Keratinocyte (primary cell): ENCODE measurements at regions not wholly inside any gene's neighbourhood (a gene's known extent, or its start where the extent isn't known, plus 50 kb on each side); places are given as distances from the start of the nearest gene placed in this dataset.

ENCODE experiments used
- EZH2 ChIP-seq: IDR thresholded peaks from one replicate; pipeline ENCODE4 v1.6.1; 2012; ENCODE audit warnings: inconsistent platforms, mild to moderate bottlenecking, low read length, moderate library complexity
- TF ChIP-seq, protein P1 (sequence below), 3 experiments: IDR thresholded peaks in 1 of 3; conservative IDR thresholded peaks in 1 of 3; optimal IDR thresholded peaks in 1 of 3; 2 replicates in 2 of 3; 3 replicates in 1 of 3; pipeline versions ENCODE3 to v1.5.1; 2011; ENCODE audit warnings: low read length in 3 of 3, mild to moderate bottlenecking in 3 of 3, moderate library complexity in 2 of 3, control low read depth in 1 of 3, inconsistent platforms in 1 of 3; ENCODE audit not compliant: insufficient read depth in 2 of 3; ENCODE audit errors: extremely low read depth in 1 of 3

GRCh38 chr11:91854780-91855179 lies 369.8 kb upstream of the FAT3 start:
- TF ChIP-seq, protein P1, sequence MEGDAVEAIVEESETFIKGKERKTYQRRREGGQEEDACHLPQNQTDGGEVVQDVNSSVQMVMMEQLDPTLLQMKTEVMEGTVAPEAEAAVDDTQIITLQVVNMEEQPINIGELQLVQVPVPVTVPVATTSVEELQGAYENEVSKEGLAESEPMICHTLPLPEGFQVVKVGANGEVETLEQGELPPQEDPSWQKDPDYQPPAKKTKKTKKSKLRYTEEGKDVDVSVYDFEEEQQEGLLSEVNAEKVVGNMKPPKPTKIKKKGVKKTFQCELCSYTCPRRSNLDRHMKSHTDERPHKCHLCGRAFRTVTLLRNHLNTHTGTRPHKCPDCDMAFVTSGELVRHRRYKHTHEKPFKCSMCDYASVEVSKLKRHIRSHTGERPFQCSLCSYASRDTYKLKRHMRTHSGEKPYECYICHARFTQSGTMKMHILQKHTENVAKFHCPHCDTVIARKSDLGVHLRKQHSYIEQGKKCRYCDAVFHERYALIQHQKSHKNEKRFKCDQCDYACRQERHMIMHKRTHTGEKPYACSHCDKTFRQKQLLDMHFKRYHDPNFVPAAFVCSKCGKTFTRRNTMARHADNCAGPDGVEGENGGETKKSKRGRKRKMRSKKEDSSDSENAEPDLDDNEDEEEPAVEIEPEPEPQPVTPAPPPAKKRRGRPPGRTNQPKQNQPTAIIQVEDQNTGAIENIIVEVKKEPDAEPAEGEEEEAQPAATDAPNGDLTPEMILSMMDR (optimal IDR thresholded peaks at IDR 0.05 in 1 of 3, IDR thresholded peaks at IDR 0.05 in 1 of 3, conservative IDR thresholded peaks at IDR 0.05 in 1 of 3; ENCODE audit: extremely low read depth in 1 of 3, insufficient read depth in 2 of 3, low read length in 3 of 3): no peak
- no peak for TF ChIP-seq EZH2
